Breast epithelium (tissue), 3 donors: ENCODE measurements at regions not wholly inside any gene's neighbourhood (a gene's known extent, or its start where the extent isn't known, plus 50 kb on each side); places are given as distances from the start of the nearest gene placed in this dataset.

ENCODE experiments used
- POLR2A ChIP-seq: fragments of 450-650 bp; IDR thresholded peaks from one replicate; pipeline ENCODE4 v1.6.1; 2016; ENCODE audit warnings: antibody characterized with exemption, mild to moderate bottlenecking, moderate library complexity
- TF ChIP-seq, protein P1 (sequence below), 3 donors: fragments of 450-650 bp; IDR thresholded peaks; one replicate each; pipeline ENCODE4 v1.5.1; 2016 to 2017; ENCODE audit warnings: antibody characterized with exemption in 3 of 3, mild to moderate bottlenecking in 3 of 3, moderate library complexity in 3 of 3

DNA sequence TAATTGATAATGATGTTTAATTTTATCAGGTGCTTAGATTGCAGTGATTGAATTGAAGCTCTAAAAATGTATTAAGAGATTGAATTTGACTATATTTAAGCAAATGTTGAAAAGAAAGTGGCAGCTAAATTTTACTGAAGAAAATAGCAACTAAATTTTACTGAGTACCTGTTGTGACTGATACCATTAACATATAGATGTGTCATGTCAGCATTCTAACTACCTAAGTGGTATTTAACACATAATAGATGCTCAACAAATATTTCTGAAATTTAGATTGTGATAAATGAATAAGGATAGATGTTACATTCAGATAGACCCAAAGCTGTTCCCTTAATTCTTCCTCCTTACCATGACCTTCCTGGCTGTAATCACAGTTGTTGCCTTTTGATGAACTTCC, 350.9 kb upstream of the VWC2 start:
- TF ChIP-seq, protein P1, sequence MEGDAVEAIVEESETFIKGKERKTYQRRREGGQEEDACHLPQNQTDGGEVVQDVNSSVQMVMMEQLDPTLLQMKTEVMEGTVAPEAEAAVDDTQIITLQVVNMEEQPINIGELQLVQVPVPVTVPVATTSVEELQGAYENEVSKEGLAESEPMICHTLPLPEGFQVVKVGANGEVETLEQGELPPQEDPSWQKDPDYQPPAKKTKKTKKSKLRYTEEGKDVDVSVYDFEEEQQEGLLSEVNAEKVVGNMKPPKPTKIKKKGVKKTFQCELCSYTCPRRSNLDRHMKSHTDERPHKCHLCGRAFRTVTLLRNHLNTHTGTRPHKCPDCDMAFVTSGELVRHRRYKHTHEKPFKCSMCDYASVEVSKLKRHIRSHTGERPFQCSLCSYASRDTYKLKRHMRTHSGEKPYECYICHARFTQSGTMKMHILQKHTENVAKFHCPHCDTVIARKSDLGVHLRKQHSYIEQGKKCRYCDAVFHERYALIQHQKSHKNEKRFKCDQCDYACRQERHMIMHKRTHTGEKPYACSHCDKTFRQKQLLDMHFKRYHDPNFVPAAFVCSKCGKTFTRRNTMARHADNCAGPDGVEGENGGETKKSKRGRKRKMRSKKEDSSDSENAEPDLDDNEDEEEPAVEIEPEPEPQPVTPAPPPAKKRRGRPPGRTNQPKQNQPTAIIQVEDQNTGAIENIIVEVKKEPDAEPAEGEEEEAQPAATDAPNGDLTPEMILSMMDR (IDR thresholded peaks at IDR 0.05) = no peak
- TF ChIP-seq POLR2A = no peak
